ENCODE measurements at regions not wholly inside any gene's neighbourhood (a gene's known extent, or its start where the extent isn't known, plus 50 kb on each side); places are given as distances from the start of the nearest gene placed in this dataset.
"Not testable (repeated sequence)": the region's sequence is repeated elsewhere in the genome, so short reads cannot be mapped to it uniquely, and the experiment has no call there.

- no peak for DNase-seq
Observed at GRCh38 chr18:66440433-66440832, 163.5 kb downstream of the CDH19 start.

GRCh38 chr18:66439670-66440069 is 164.2 kb downstream of the CDH19 start:
- no peak for DNase-seq

- DNase-seq: no peak
Observed at GRCh38 chr18:66438711-66439536, 165.0 kb downstream of the CDH19 start.

GRCh38 chr18:66432636-66433035 is 171.3 kb downstream of the CDH19 start:
- DNase-seq: no peak

- no peak for DNase-seq
Observed at GRCh38 chr18:66428795-66429194, 175.1 kb downstream of the CDH19 start.

GRCh38 chr18:66419400-66419799 is 184.5 kb downstream of the CDH19 start:
- DNase-seq: no peak

- no peak for DNase-seq
Observed at GRCh38 chr18:66410692-66411091, 193.2 kb downstream of the CDH19 start.

- no peak for DNase-seq
Observed at GRCh38 chr18:66395671-66396218, 208.1 kb downstream of the CDH19 start.

- DNase-seq: no peak
Observed at GRCh38 chr18:66393463-66393862, 210.4 kb downstream of the CDH19 start.

GRCh38 chr18:66377291-66377690 is 226.6 kb downstream of the CDH19 start:
- DNase-seq: no peak

GRCh38 chr18:66375391-66375790 is 228.5 kb downstream of the CDH19 start:
- DNase-seq: not testable (repeated sequence)

GRCh38 chr18:66346833-66347588 is 256.9 kb downstream of the CDH19 start:
- no peak for DNase-seq

- no peak for DNase-seq
Observed at GRCh38 chr18:66344227-66344626, 259.7 kb downstream of the CDH19 start.

GRCh38 chr18:66342577-66342976 is 261.3 kb downstream of the CDH19 start:
- no peak for DNase-seq

GRCh38 chr18:66334534-66334933 is 269.4 kb downstream of the CDH19 start:
- DNase-seq: no peak

GRCh38 chr18:66329716-66330115 is 274.2 kb downstream of the CDH19 start:
- DNase-seq: no peak

- no peak for DNase-seq
Observed at GRCh38 chr18:66328296-66328878, 275.5 kb downstream of the CDH19 start.

GRCh38 chr18:66325251-66325650 is 278.6 kb downstream of the CDH19 start:
- no peak for DNase-seq

- no peak for DNase-seq
Observed at GRCh38 chr18:66324616-66325015, 279.3 kb downstream of the CDH19 start.

- DNase-seq: no peak
Observed at GRCh38 chr18:66317243-66318090, 286.4 kb downstream of the CDH19 start.

GRCh38 chr18:66316701-66317100 is 287.2 kb downstream of the CDH19 start:
- DNase-seq: no peak

GRCh38 chr18:66300141-66300540 is 303.7 kb downstream of the CDH19 start:
- DNase-seq: no peak

All from fibroblast of skin of back (primary cell).